Smooth muscle cell (in vitro differentiated cells): ENCODE measurements at regions not wholly inside any gene's neighbourhood (a gene's known extent, or its start where the extent isn't known, plus 50 kb on each side); places are given as distances from the start of the nearest gene placed in this dataset.
A peak's percentile ranks its signal among the peaks of the same experiment; 100 is the strongest.

ENCODE experiments used
- DNase-seq: peaks from one replicate; lab custom pipeline; 2025; ENCODE audit not compliant: unreplicated experiment; lab: John Stamatoyannopoulos, UW
- H2AFZ ChIP-seq: fragments of 200-600 bp; sonication (generic); 2 replicates; pipeline ENCODE4 v1.6.0; 2016; ENCODE audit warnings: antibody characterized with exemption, low read depth, mild to moderate bottlenecking
- H3F3A ChIP-seq: fragments of 200-600 bp; sonication (generic); 2 replicates; pipeline ENCODE4 v1.6.0; 2017; ENCODE audit warnings: antibody characterized with exemption, low read depth
- H3K27ac ChIP-seq: fragments of 200-600 bp; sonication (generic); 2 replicates; pipeline ENCODE4 v1.5.1; 2016; ENCODE audit warnings: low read depth, mild to moderate bottlenecking
- H3K27me3 ChIP-seq: fragments of 200-600 bp; sonication (generic); 2 replicates; pipeline ENCODE4 v1.6.1; 2016; ENCODE audit warnings: low read depth, mild to moderate bottlenecking
- H3K36me3 ChIP-seq: fragments of 200-600 bp; sonication (generic); 2 replicates; pipeline ENCODE4 v1.5.1; 2016; ENCODE audit warnings: low read depth
- H3K4me1 ChIP-seq: fragments of 200-600 bp; sonication (generic); 2 replicates; pipeline ENCODE4 v1.5.1; 2016; ENCODE audit warnings: low read depth
- H3K4me2 ChIP-seq: fragments of 200-600 bp; sonication (generic); 2 replicates; pipeline ENCODE4 v1.6.0; 2016; ENCODE audit warnings: mild to moderate bottlenecking
- H3K4me3 ChIP-seq: fragments of 200-600 bp; sonication (generic); 2 replicates; pipeline ENCODE4 v1.5.1; 2016; ENCODE audit warnings: mild to moderate bottlenecking
- H3K79me2 ChIP-seq: fragments of 200-600 bp; sonication (generic); 2 replicates; pipeline ENCODE4 v1.6.0; 2016; ENCODE audit warnings: low read depth, mild to moderate bottlenecking
- H3K9ac ChIP-seq: fragments of 200-600 bp; sonication (generic); 2 replicates; pipeline ENCODE4 v1.6.0; 2016; ENCODE audit warnings: low read depth
- H3K9me3 ChIP-seq: fragments of 200-600 bp; sonication (generic); replicated peaks from 2 replicates; pipeline ENCODE4 v1.5.1; 2016; ENCODE audit warnings: low read depth
- H4K20me1 ChIP-seq: fragments of 200-600 bp; sonication (generic); 2 replicates; pipeline ENCODE4 v1.6.0; 2016; ENCODE audit warnings: low read depth
- WGBS: methylation state at CpG from one replicate; pipeline ENCODE4 v1.1.7; 2016; ENCODE audit warnings: low lambda C conversion rate; 5-methylcytosine and 5-hydroxymethylcytosine counted together
- TF ChIP-seq, protein P1 (sequence below): fragments of 200-600 bp; sonication (generic); IDR thresholded peaks from 2 replicates; pipeline ENCODE4 v1.5.1; 2017; ENCODE audit warnings: borderline replicate concordance, mild to moderate bottlenecking, antibody characterized with exemption; ENCODE audit not compliant: insufficient read depth, poor library complexity, severe bottlenecking

DNA sequence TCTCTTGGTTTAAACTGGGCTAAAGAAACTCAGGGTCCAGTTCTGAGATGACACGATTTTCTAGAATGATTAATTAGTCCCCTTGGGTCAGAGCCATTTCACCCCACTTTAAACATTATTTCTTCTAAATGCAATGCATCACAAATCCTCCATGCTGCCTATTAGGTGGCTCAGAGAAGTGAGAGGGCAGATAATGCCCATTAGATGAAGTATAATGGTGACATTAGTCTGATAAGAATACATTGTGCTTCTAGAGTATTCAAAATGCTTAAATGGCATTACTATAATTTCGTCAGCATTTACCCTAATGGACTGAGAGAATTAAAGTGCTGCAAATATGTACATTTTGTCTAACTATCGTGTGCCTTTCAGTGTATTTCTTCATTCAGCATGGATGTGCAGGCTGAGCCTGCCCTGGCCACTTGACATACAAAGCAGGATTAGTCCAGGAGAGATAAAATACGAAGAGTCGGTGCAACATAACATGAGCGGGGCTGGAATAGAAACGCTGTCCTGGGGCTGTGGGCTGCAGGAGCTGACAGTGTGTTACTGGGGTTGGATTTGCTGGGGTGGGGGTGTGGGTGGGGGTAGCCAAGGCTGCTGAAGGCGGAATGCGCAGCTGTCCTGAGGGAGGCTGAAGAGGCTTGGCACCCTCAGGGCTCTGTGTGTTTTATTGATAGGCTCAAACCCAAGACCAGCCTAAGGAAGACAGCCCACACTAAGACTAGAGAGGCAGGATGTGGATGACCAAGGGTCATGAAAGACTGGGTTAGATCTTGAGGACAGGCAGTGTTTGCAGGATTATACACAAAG lies 52.8 kb upstream of the KLF6 start:
- no peaks in the 10 kb centered on the region for H3K27me3 ChIP-seq
- no peaks in the 10 kb centered on the region for H3K9me3 ChIP-seq
- H3F3A ChIP-seq, result peaks cover 3% of the 10 kb centered on the region
- H2AFZ ChIP-seq, result no peak overlapping the region
- no peaks in the 10 kb centered on the region for H4K20me1 ChIP-seq
- no peak for DNase-seq
- H3K4me3 ChIP-seq, result no peak overlapping the region
- H3K27ac ChIP-seq, result no peak overlapping the region
- H3K36me3 ChIP-seq, result no peaks in the 10 kb centered on the region
- no peak overlapping the region for H3K9ac ChIP-seq
- TF ChIP-seq, protein P1, sequence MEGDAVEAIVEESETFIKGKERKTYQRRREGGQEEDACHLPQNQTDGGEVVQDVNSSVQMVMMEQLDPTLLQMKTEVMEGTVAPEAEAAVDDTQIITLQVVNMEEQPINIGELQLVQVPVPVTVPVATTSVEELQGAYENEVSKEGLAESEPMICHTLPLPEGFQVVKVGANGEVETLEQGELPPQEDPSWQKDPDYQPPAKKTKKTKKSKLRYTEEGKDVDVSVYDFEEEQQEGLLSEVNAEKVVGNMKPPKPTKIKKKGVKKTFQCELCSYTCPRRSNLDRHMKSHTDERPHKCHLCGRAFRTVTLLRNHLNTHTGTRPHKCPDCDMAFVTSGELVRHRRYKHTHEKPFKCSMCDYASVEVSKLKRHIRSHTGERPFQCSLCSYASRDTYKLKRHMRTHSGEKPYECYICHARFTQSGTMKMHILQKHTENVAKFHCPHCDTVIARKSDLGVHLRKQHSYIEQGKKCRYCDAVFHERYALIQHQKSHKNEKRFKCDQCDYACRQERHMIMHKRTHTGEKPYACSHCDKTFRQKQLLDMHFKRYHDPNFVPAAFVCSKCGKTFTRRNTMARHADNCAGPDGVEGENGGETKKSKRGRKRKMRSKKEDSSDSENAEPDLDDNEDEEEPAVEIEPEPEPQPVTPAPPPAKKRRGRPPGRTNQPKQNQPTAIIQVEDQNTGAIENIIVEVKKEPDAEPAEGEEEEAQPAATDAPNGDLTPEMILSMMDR, result no peak
- peak overlapping the region; percentile 22 for H3K4me2 ChIP-seq
- H3K4me1 ChIP-seq, result peaks cover 10% of the 10 kb centered on the region
- 44% methylated on average over 9 of the region's 9 CpGs for WGBS
- no peaks in the 10 kb centered on the region for H3K79me2 ChIP-seq

DNA sequence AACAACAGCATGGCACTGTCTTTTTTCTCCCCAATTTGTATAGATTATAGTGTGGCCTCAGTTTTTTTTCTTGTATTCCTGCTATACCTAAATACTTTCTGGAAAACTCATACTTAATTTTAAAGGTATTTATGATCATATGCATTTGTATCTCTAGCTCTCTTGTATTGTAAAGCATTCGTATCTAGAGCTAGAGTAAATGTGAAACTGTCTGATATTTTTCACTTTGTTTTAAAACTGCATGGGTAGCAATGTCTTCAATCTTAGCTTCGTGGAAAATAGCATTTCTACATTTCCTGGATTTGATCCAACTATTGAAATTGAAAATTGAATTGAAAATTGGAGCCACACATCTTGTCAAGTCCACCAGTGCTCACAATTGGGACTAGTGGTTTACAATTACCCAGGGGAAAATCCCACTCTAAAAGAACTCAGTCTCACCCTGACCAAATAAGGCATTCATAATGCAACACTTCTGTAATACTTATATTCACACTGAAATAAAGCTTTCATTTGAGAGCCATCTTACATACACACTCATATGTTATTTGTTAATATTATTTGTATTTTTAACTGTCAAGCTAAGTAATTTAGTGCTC lies 51.3 kb upstream of the KLF6 start:
- H2AFZ ChIP-seq, result peak overlapping the region; percentile 99
- TF ChIP-seq, protein P1, result no peak
- no peak overlapping the region for H3K4me3 ChIP-seq
- peak overlapping the region; percentile 74 for H3K4me2 ChIP-seq
- H3K36me3 ChIP-seq, result no peaks in the 10 kb centered on the region
- 85% methylated on average over 2 of the region's 2 CpGs for WGBS
- H3F3A ChIP-seq, result peaks cover 6% of the 10 kb centered on the region
- H3K27ac ChIP-seq, result peak overlapping the region; percentile 47
- no peaks in the 10 kb centered on the region for H4K20me1 ChIP-seq
- no peak overlapping the region for H3K9ac ChIP-seq
- H3K9me3 ChIP-seq, result no peaks in the 10 kb centered on the region
- H3K79me2 ChIP-seq, result no peaks in the 10 kb centered on the region
- DNase-seq, result no peak
- H3K4me1 ChIP-seq, result peaks cover 10% of the 10 kb centered on the region
- no peaks in the 10 kb centered on the region for H3K27me3 ChIP-seq

DNA sequence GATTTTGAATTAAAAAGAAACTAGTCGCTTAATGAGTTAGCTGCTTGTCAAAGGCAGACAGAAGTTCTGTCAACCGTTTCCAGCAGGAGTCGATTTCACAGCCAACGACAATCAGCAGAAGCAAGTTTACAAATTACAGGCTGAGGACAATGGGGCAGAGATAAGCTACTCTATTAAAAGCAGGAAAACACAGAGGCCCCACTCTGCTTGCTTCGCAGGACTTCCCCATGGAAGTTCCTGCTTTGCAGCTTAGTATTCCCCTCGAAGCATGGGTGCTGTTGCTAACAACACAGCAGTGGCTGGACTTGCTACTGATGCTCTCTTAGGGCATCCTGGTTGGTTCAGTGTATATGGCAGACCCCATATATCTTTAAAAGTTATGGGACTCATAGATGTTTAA lies 50.8 kb upstream of the KLF6 start:
- H4K20me1 ChIP-seq, result no peaks in the 10 kb centered on the region
- H3K9ac ChIP-seq, result peak overlapping the region; percentile 69
- peaks cover 6% of the 10 kb centered on the region for H3F3A ChIP-seq
- H3K36me3 ChIP-seq, result no peaks in the 10 kb centered on the region
- H3K4me1 ChIP-seq, result peaks cover 10% of the 10 kb centered on the region
- peak overlapping the region; percentile 47 for H3K27ac ChIP-seq
- no peaks in the 10 kb centered on the region for H3K27me3 ChIP-seq
- no peak for DNase-seq
- peak overlapping the region; percentile 99 for H2AFZ ChIP-seq
- peak overlapping the region; percentile 3 for H3K4me3 ChIP-seq
- H3K79me2 ChIP-seq, result no peaks in the 10 kb centered on the region
- no peaks in the 10 kb centered on the region for H3K9me3 ChIP-seq
- WGBS, result 13% methylated on average over 6 of the region's 6 CpGs
- peak overlapping the region; percentile 74 for H3K4me2 ChIP-seq
- TF ChIP-seq, protein P1, result no peak
